GM23338 (cell line): ENCODE measurements at regions not wholly inside any gene's neighbourhood (a gene's known extent, or its start where the extent isn't known, plus 50 kb on each side); places are given as distances from the start of the nearest gene placed in this dataset.
"Not testable (repeated sequence)": the region's sequence is repeated elsewhere in the genome, so short reads cannot be mapped to it uniquely, and the experiment has no call there.

Source experiments
- ATAC-seq: fragments of 200-7000 bp; cut with Tn5 transposase; 3 replicates; pipeline ENCODE4 v1.9.1; 2020
- DNase-seq: peaks from one replicate; pipeline ENCODE4 v3.0.0-alpha.2; 2015; ENCODE audit warnings: low spot score
- H2AFZ ChIP-seq: fragments of 200-600 bp; sonication (generic); 2 replicates; pipeline ENCODE4 v1.8.0; 2016; ENCODE audit warnings: antibody characterized with exemption, mild to moderate bottlenecking, moderate library complexity
- H3F3A ChIP-seq: fragments of 200-600 bp; sonication (generic); replicated peaks from 2 replicates; pipeline ENCODE4 v1.8.0; 2017; ENCODE audit warnings: antibody characterized with exemption, mixed run types, low read depth
- H3K27ac ChIP-seq: fragments of 200-600 bp; sonication (generic); 2 replicates; pipeline ENCODE4 v1.6.1; 2016; ENCODE audit warnings: low read depth
- H3K27me3 ChIP-seq: fragments of 200-600 bp; sonication (generic); 2 replicates; pipeline ENCODE4 v1.8.0; 2016; ENCODE audit warnings: mild to moderate bottlenecking, mixed run types, moderate library complexity; ENCODE audit not compliant: insufficient read depth
- H3K36me3 ChIP-seq: fragments of 200-600 bp; sonication (generic); 2 replicates; pipeline ENCODE4 v1.8.0; 2016; ENCODE audit warnings: mild to moderate bottlenecking; ENCODE audit not compliant: insufficient read depth
- H3K4me1 ChIP-seq: fragments of 200-600 bp; sonication (generic); 2 replicates; pipeline ENCODE4 v1.8.0; 2016; ENCODE audit warnings: mild to moderate bottlenecking, moderate library complexity; ENCODE audit not compliant: insufficient read depth
- H3K4me2 ChIP-seq: fragments of 200-600 bp; sonication (generic); 2 replicates; pipeline ENCODE4 v1.7.1; 2017; ENCODE audit warnings: mixed run types
- H3K4me3 ChIP-seq: fragments of 200-600 bp; sonication (generic); 2 replicates; pipeline ENCODE4 v1.6.1; 2016; ENCODE audit warnings: mixed run types
- H3K79me2 ChIP-seq: fragments of 200-600 bp; sonication (generic); replicated peaks from 2 replicates; pipeline ENCODE4 v1.8.0; 2017; ENCODE audit warnings: mild to moderate bottlenecking; ENCODE audit not compliant: insufficient read depth
- H3K9me2 ChIP-seq: fragments of 200-600 bp; sonication (generic); 2 replicates; pipeline ENCODE4 v1.8.0; 2017; ENCODE audit not compliant: insufficient read depth
- H4K20me1 ChIP-seq: fragments of 200-600 bp; sonication (generic); replicated peaks from 2 replicates; pipeline ENCODE4 v1.8.0; 2017; ENCODE audit warnings: mild to moderate bottlenecking; ENCODE audit not compliant: insufficient read depth
- H3K27ac Mint-ChIP-seq: 2 replicates; pipeline ENCODE4 v1.8.0; 2020; ENCODE audit warnings: inconsistent platforms, mild to moderate bottlenecking, moderate library complexity, mixed read lengths
- H3K27me3 Mint-ChIP-seq: 3 replicates; pipeline ENCODE4 v1.8.0; 2022; ENCODE audit warnings: low read depth, mild to moderate bottlenecking, moderate library complexity, mixed read lengths, inconsistent platforms; ENCODE audit not compliant: insufficient read depth, poor library complexity
- H3K36me3 Mint-ChIP-seq: 3 replicates; pipeline ENCODE4 v1.8.0; 2021; ENCODE audit warnings: low read depth, mild to moderate bottlenecking, inconsistent platforms, moderate library complexity, mixed read lengths
- H3K4me1 Mint-ChIP-seq: 3 replicates; pipeline ENCODE4 v1.8.0; 2020; ENCODE audit warnings: mild to moderate bottlenecking, inconsistent platforms, mixed read lengths
- H3K4me3 Mint-ChIP-seq: 3 replicates; pipeline ENCODE4 v1.8.0; 2021; ENCODE audit warnings: moderate library complexity, mild to moderate bottlenecking, inconsistent platforms, mixed read lengths
- H3K9me3 Mint-ChIP-seq: 3 replicates; pipeline ENCODE4 v1.8.0; 2020; ENCODE audit warnings: moderate library complexity, mild to moderate bottlenecking, inconsistent platforms, mixed read lengths
- CREB1 ChIP-seq: fragments of 250-450 bp; sonication (Bioruptor Pico); IDR thresholded peaks from 2 replicates; pipeline ENCODE4 v1.5.0; 2020; ENCODE audit warnings: low read depth, mild to moderate bottlenecking, moderate library complexity
- ETS1 ChIP-seq: IDR thresholded peaks from 2 replicates; pipeline ENCODE4 v1.6.1; 2016; ENCODE audit warnings: antibody characterized with exemption
- EZH2phosphoT487 ChIP-seq: fragments of 200-600 bp; sonication (generic); IDR thresholded peaks from one replicate; pipeline ENCODE4 v1.8.1; 2018; ENCODE audit warnings: antibody characterized with exemption; ENCODE audit not compliant: unreplicated experiment
- NANOG ChIP-seq: IDR thresholded peaks from 2 replicates; pipeline ENCODE4 v1.6.1; 2016; ENCODE audit warnings: antibody characterized with exemption, borderline replicate concordance
- POLR2AphosphoS5 ChIP-seq: IDR thresholded peaks from 2 replicates; pipeline ENCODE4 v1.6.1; 2016; ENCODE audit warnings: antibody characterized with exemption, low read depth
- STAT1 ChIP-seq: IDR thresholded peaks from one replicate; pipeline ENCODE4 v1.6.1; 2016; ENCODE audit warnings: antibody characterized with exemption; ENCODE audit not compliant: unreplicated experiment
- ZNF114 ChIP-seq: fragments of 250-450 bp; sonication (Bioruptor Pico); IDR thresholded peaks from 2 replicates; pipeline ENCODE4 v1.5.0; 2020; ENCODE audit warnings: mild to moderate bottlenecking, moderate library complexity
- ZNF462 ChIP-seq: fragments of 250-450 bp; sonication (Bioruptor Pico); IDR thresholded peaks from 2 replicates; pipeline ENCODE4 v1.5.0; 2020; ENCODE audit warnings: mild to moderate bottlenecking, moderate library complexity

GRCh38 chr11:16581078-16581477, 157.4 kb upstream of the C11orf58 start:
- H3K4me2 ChIP-seq, H3K36me3 ChIP-seq, H3K4me1 Mint-ChIP-seq, H3K9me2 ChIP-seq, H3K27me3 Mint-ChIP-seq, H3K4me3 Mint-ChIP-seq, H3K27ac ChIP-seq, H3K79me2 ChIP-seq, H3K9me3 Mint-ChIP-seq, H3K27me3 ChIP-seq, H3F3A ChIP-seq, H3K36me3 Mint-ChIP-seq, DNase-seq, ATAC-seq, H2AFZ ChIP-seq, H3K27ac Mint-ChIP-seq, H3K4me1 ChIP-seq, H4K20me1 ChIP-seq, H3K4me3 ChIP-seq: not testable (repeated sequence)

GRCh38 chr11:16577490-16577889, 161.0 kb upstream of the C11orf58 start:
- Histone ChIP-seq H3F3A (no peaks in the 10 kb centered on the region), H3K4me2 (no peak overlapping the region), H3K27me3 (no peaks in the 10 kb centered on the region), H3K4me3 (no peak overlapping the region), H2AFZ (no peak overlapping the region), H4K20me1 (no peaks in the 10 kb centered on the region), H3K4me1 (no peaks in the 10 kb centered on the region), H3K79me2 (no peaks in the 10 kb centered on the region), H3K9me2 (no peaks in the 10 kb centered on the region), H3K27ac (no peak overlapping the region), H3K36me3 (no peaks in the 10 kb centered on the region)
- TF ChIP-seq STAT1, result no peak
- TF ChIP-seq EZH2phosphoT487, result no peak
- TF ChIP-seq ZNF462 (CRISPR knock-in tag), result no peak
- TF ChIP-seq CREB1 (CRISPR knock-in tag), result no peak
- TF ChIP-seq NANOG, result no peak
- TF ChIP-seq POLR2AphosphoS5, result no peak
- TF ChIP-seq ZNF114 (CRISPR knock-in tag), result no peak
- no peak for TF ChIP-seq ETS1
- Mint-ChIP-seq H3K4me3 (no peak overlapping the region), H3K36me3 (no peaks in the 10 kb centered on the region), H3K9me3 (no peaks in the 10 kb centered on the region), H3K27ac (no peak overlapping the region), H3K4me1 (peaks cover 5% of the 10 kb centered on the region; the same call in 2 of the 3 replicates), H3K27me3 (no peaks in the 10 kb centered on the region)
- DNase-seq (no peak), ATAC-seq (no peak)

GRCh38 chr11:16574889-16575288, 163.6 kb upstream of the C11orf58 start:
- not testable (repeated sequence) for H3K9me2 ChIP-seq, DNase-seq, H3K36me3 Mint-ChIP-seq, H3K27ac Mint-ChIP-seq, H4K20me1 ChIP-seq, H3K4me3 Mint-ChIP-seq, H3K79me2 ChIP-seq, H3K27ac ChIP-seq, H3K4me3 ChIP-seq, H3F3A ChIP-seq, H3K27me3 Mint-ChIP-seq, H3K27me3 ChIP-seq, H3K36me3 ChIP-seq, H3K9me3 Mint-ChIP-seq, H3K4me2 ChIP-seq, H3K4me1 Mint-ChIP-seq, ATAC-seq, H3K4me1 ChIP-seq, H2AFZ ChIP-seq
